Fibroblast of villous mesenchyme (primary cell): ENCODE measurements at regions not wholly inside any gene's neighbourhood (a gene's known extent, or its start where the extent isn't known, plus 50 kb on each side); places are given as distances from the start of the nearest gene placed in this dataset.

ENCODE experiments used
- DNase-seq: peaks from one replicate; pipeline ENCODE4 v3.0.0-alpha.2; 2010; ENCODE audit warnings: low read depth
- H3K4me3 ChIP-seq: 2 replicates; pipeline ENCODE4 v1.5.1; 2011; ENCODE audit warnings: low read depth, mild to moderate bottlenecking, low read length
- CTCF ChIP-seq: IDR thresholded peaks from 2 replicates; pipeline ENCODE4 v1.5.1; 2012; ENCODE audit warnings: low read depth, mild to moderate bottlenecking, low read length; ENCODE audit not compliant: insufficient read depth

- TF ChIP-seq CTCF: no peak
- no peak for DNase-seq
- H3K4me3 ChIP-seq: no peak overlapping the region
These were observed 215.8 kb upstream of the PBX1 start for GRCh38 chr1:164343189-164343588.

GRCh38 chr1:164347980-164348379 lies 211.0 kb upstream of the PBX1 start:
- no peak for DNase-seq
- TF ChIP-seq CTCF: no peak
- H3K4me3 ChIP-seq: no peak overlapping the region

- no peak overlapping the region for H3K4me3 ChIP-seq
- no peak for TF ChIP-seq CTCF
- no peak for DNase-seq
These were observed 202.5 kb upstream of the PBX1 start for GRCh38 chr1:164356511-164356910.

- DNase-seq: no peak
- no peak overlapping the region for H3K4me3 ChIP-seq
- no peak for TF ChIP-seq CTCF
These were observed 198.7 kb upstream of the PBX1 start for GRCh38 chr1:164360265-164360664.

GRCh38 chr1:164361927-164362326 lies 197.1 kb upstream of the PBX1 start:
- TF ChIP-seq CTCF: no peak

GRCh38 chr1:164363980-164364379 lies 195.0 kb upstream of the PBX1 start:
- no peak for DNase-seq
- TF ChIP-seq CTCF: no peak
- no peak overlapping the region for H3K4me3 ChIP-seq

More at GRCh38 chr1:164361927-164362326, 197.1 kb upstream of the PBX1 start:
- no peak for DNase-seq
- no peak overlapping the region for H3K4me3 ChIP-seq

- no peak for TF ChIP-seq CTCF
- DNase-seq: no peak
- no peak overlapping the region for H3K4me3 ChIP-seq
These were observed 193.0 kb upstream of the PBX1 start for GRCh38 chr1:164366014-164366413.
